GM12874 (cell line): ENCODE measurements at regions not wholly inside any gene's neighbourhood (a gene's known extent, or its start where the extent isn't known, plus 50 kb on each side); places are given as distances from the start of the nearest gene placed in this dataset.

Experiments
- CTCF ChIP-seq: IDR thresholded peaks from 2 replicates; pipeline ENCODE4 v1.5.1; 2011; ENCODE audit warnings: low read depth, mild to moderate bottlenecking, control low read depth, low read length, moderate library complexity; ENCODE audit not compliant: insufficient read depth

- TF ChIP-seq CTCF: no peak
Observed at GRCh38 chr3:20873235-20873634, 687.2 kb upstream of the SGO1 start.

GRCh38 chr3:20870106-20870899, 684.3 kb upstream of the SGO1 start:
- TF ChIP-seq CTCF: no peak

GRCh38 chr3:20865803-20866202, 679.8 kb upstream of the SGO1 start:
- TF ChIP-seq CTCF: no peak

- TF ChIP-seq CTCF: no peak
Observed at GRCh38 chr3:20861454-20861853, 675.4 kb upstream of the SGO1 start.

- TF ChIP-seq CTCF: no peak
Observed at GRCh38 chr3:20857636-20858035, 671.6 kb upstream of the SGO1 start.

- TF ChIP-seq CTCF: no peak
Observed at GRCh38 chr3:20853890-20854289, 667.9 kb upstream of the SGO1 start.

- TF ChIP-seq CTCF: no peak
Observed at GRCh38 chr3:20852712-20853111, 666.7 kb upstream of the SGO1 start.
